ENCODE measurements at regions not wholly inside any gene's neighbourhood (a gene's known extent, or its start where the extent isn't known, plus 50 kb on each side); places are given as distances from the start of the nearest gene placed in this dataset.

- FAIRE-seq (no peak), DNase-seq (ENCODE audit: low read depth in 1 of 2, low spot score in 2 of 2) (no peak)
- H2AK5ac ChIP-seq (ENCODE audit: low read depth, low read length) = no peak overlapping the region
- no peak overlapping the region for H3K23ac ChIP-seq (ENCODE audit: insufficient read length)
- no peak overlapping the region for H3K56ac ChIP-seq (replicated peaks; ENCODE audit: insufficient read length, low read depth, low read length)
- H3K9me3 ChIP-seq (ENCODE audit: insufficient read depth in 2 of 2, low read depth in 1 of 2, low read length in 1 of 2) = no peaks in the 10 kb centered on the region
- H3K4ac ChIP-seq (replicated peaks; ENCODE audit: insufficient read length, low read depth, low read length) = no peak overlapping the region
- H3K23me2 ChIP-seq (ENCODE audit: low read depth, low read length) = no peaks in the 10 kb centered on the region
- H3K36me3 ChIP-seq (ENCODE audit: control insufficient read depth in 2 of 4, insufficient read depth in 4 of 4, low read length in 3 of 4) = no peaks in the 10 kb centered on the region
- no peak overlapping the region for H3K4me2 ChIP-seq (ENCODE audit: insufficient read depth in 1 of 2, low read depth in 2 of 2, low read length in 2 of 2)
- no peak overlapping the region for H2AFZ ChIP-seq (ENCODE audit: low read length)
- WGBS, 2 experiments (ENCODE audit: extremely low coverage in 1 of 2, insufficient coverage in 1 of 2, insufficient read length in 1 of 2, insufficient replicate concordance in 2 of 2, low coverage in 1 of 2, low lambda C conversion rate in 2 of 2, missing lambda C conversion rate in 1 of 2) = 91% methylated on average over 13 of the region's 13 CpGs; no CpG with 5 or more reads in 1 of the 2 experiments
- no peak overlapping the region for H3K18ac ChIP-seq (ENCODE audit: extremely low read depth, low read length)
- no peak overlapping the region for H3K9ac ChIP-seq (replicated peaks in 1 of 4; ENCODE audit: extremely low read depth in 1 of 4, low read depth in 3 of 4, low read length in 3 of 4)
- H3K27me3 ChIP-seq (replicated peaks in 1 of 4; ENCODE audit: control insufficient read depth in 3 of 4, extremely low read depth in 1 of 4, insufficient read depth in 3 of 4, low read length in 3 of 4) = no peaks in the 10 kb centered on the region
- H3K27ac ChIP-seq (ENCODE audit: low read depth, low read length) = no peak overlapping the region
- H4K20me1 ChIP-seq (replicated peaks in 1 of 2; ENCODE audit: control insufficient read depth in 1 of 2, insufficient read depth in 2 of 2, low read length in 2 of 2) = no peaks in the 10 kb centered on the region
- no peak overlapping the region for H4K5ac ChIP-seq (ENCODE audit: insufficient read length, low read depth, low read length)
- no peak overlapping the region for H2BK120ac ChIP-seq (replicated peaks; ENCODE audit: low read depth, low read length)
- ChIA-PET CTCF (ENCODE audit: partially characterized antibody) (interaction anchor here (1.1 to 5.1 kb wide), 3 partner anchors 11 to 27 kb away, joined by 3 to 23 read pairs (median 4); no protein-coding TSS in a partner anchor), POLR2A (ENCODE audit: partially characterized antibody) (no interaction called here)
- H3K79me1 ChIP-seq (ENCODE audit: low read depth, low read length) = no peaks in the 10 kb centered on the region; the same call in 1 of the 2 replicates
- H2BK5ac ChIP-seq (ENCODE audit: low read depth, low read length) = no peak overlapping the region
- no peak overlapping the region for H2BK15ac ChIP-seq (ENCODE audit: low read length)
- H3K4me1 ChIP-seq (replicated peaks in 1 of 4; ENCODE audit: control insufficient read depth in 3 of 4, insufficient read depth in 4 of 4, low read length in 3 of 4) = peaks cover 0 to 4% (median 1%) of the 10 kb centered on the region in 4 experiments; a peak in 3 of 7 replicates
- no peaks in the 10 kb centered on the region for H3K79me2 ChIP-seq (ENCODE audit: control insufficient read depth in 1 of 2, insufficient read depth in 2 of 2, low read length in 2 of 2)
- H3K14ac ChIP-seq (ENCODE audit: insufficient read length) = no peak overlapping the region
- H2BK12ac ChIP-seq (ENCODE audit: low read depth, low read length) = no peak overlapping the region
- H4K91ac ChIP-seq (replicated peaks; ENCODE audit: insufficient read length, low read length) = no peak overlapping the region
- no peak overlapping the region for H3K4me3 ChIP-seq (ENCODE audit: extremely low read depth in 1 of 4, insufficient read depth in 2 of 4, low read depth in 3 of 4, low read length in 4 of 4)
- H4K8ac ChIP-seq (ENCODE audit: extremely low read depth, insufficient read depth, low read length) = no peak overlapping the region
- H2BK20ac ChIP-seq (ENCODE audit: low read length) = no peak overlapping the region
- TF ChIP-seq USF2 (IDR thresholded peaks at IDR 0.05; ENCODE audit: low read length) (no peak), CTCF (IDR thresholded peaks at IDR 0.05; ENCODE audit: control extremely low read depth in 1 of 3, insufficient read depth in 1 of 3, low read depth in 1 of 3, low read length in 3 of 3) (no peak), ATF3 (IDR thresholded peaks at IDR 0.05; ENCODE audit: insufficient read depth, low read depth, low read length) (no peak), TCF12 (IDR thresholded peaks at IDR 0.05; ENCODE audit: low read depth, low read length) (no peak), SRF (IDR thresholded peaks at IDR 0.05; ENCODE audit: low read depth, low read length) (no peak), ATF2 (IDR thresholded peaks at IDR 0.05; ENCODE audit: low read length) (no peak), MAFK (IDR thresholded peaks at IDR 0.05; ENCODE audit: low read depth, low read length) (no peak)
These were observed 58.1 kb upstream of the SLC66A3 start for GRCh38 chr2:11097038-11097720.

Measured in H1 (cell line).